B cell (primary cell): ENCODE measurements at regions not wholly inside any gene's neighbourhood (a gene's known extent, or its start where the extent isn't known, plus 50 kb on each side); places are given as distances from the start of the nearest gene placed in this dataset.

Experiments used
- CTCF ChIP-seq: fragments of 200-600 bp; IDR thresholded peaks from one replicate; pipeline ENCODE4 v1.8.0; 2022; ENCODE audit warnings: antibody characterized with exemption, mild to moderate bottlenecking
- EZH2 ChIP-seq: IDR thresholded peaks from 2 replicates; pipeline ENCODE4 v1.6.1; 2012; ENCODE audit warnings: borderline replicate concordance, low read depth, mild to moderate bottlenecking, moderate library complexity, low read length; ENCODE audit not compliant: insufficient read depth, poor library complexity, severe bottlenecking

GRCh38 chr13:64051278-64051677 lies 2635.6 kb upstream of the PCDH20 start:
- TF ChIP-seq CTCF (no peak), EZH2 (no peak)
